Sigmoid colon (tissue), 6 donors: ENCODE measurements at regions not wholly inside any gene's neighbourhood (a gene's known extent, or its start where the extent isn't known, plus 50 kb on each side); places are given as distances from the start of the nearest gene placed in this dataset.

Source experiments
- DNase-seq: peaks from one replicate; pipeline ENCODE4 v3.0.0-alpha.2; 2019
- H3K27ac ChIP-seq, 4 donors: fragments of 200-600 bp; sonication (generic); one replicate each; pipeline ENCODE4 v1.5.1; 2016 to 2019; ENCODE audit warnings: mild to moderate bottlenecking in 1 of 4
- H3K27me3 ChIP-seq, 3 donors: fragments of 200-600 bp; sonication (generic); one replicate each; pipeline ENCODE4 v1.5.1; 2019; ENCODE audit warnings: mild to moderate bottlenecking in 1 of 3
- H3K36me3 ChIP-seq, 4 donors: fragments of 200-600 bp; sonication (generic); one replicate each; pipeline ENCODE4 v1.5.1; 2016 to 2019
- H3K4me1 ChIP-seq, 4 donors: fragments of 200-600 bp; sonication (generic); one replicate each; pipeline ENCODE4 v1.5.1; 2017 to 2019
- H3K4me3 ChIP-seq, 4 donors: fragments of 200-600 bp; sonication (generic); one replicate each; pipeline ENCODE4 v1.5.1; 2017 to 2019; ENCODE audit warnings: mild to moderate bottlenecking in 2 of 4, moderate library complexity in 1 of 4
- H3K9me3 ChIP-seq, 4 donors: fragments of 200-600 bp in 3 of 4; sonication (generic) in 3 of 4; one replicate each; pipeline versions ENCODE4 v1.5.1 to v1.6.1; 2013 to 2019
- CTCF ChIP-seq, 4 experiments: fragments of 450-650 bp in 3 of 4; fragments of 200-600 bp in 1 of 4; IDR thresholded peaks; one replicate each; pipeline ENCODE4 v1.5.1; 2016 to 2019; ENCODE audit warnings: antibody characterized with exemption in 4 of 4, mild to moderate bottlenecking in 3 of 4, moderate library complexity in 2 of 4
- EP300 ChIP-seq, 4 donors: sonication (generic); formaldehyde crosslinking; IDR thresholded peaks; one replicate each; pipeline ENCODE4 v1.6.1; 2017; ENCODE audit warnings: antibody characterized with exemption in 4 of 4
- POLR2A ChIP-seq, 2 donors: fragments of 450-650 bp; IDR thresholded peaks; one replicate each; pipeline ENCODE4 v1.6.1; 2016; ENCODE audit warnings: antibody characterized with exemption in 2 of 2, mild to moderate bottlenecking in 2 of 2, moderate library complexity in 2 of 2
- POLR2AphosphoS5 ChIP-seq, 4 donors: sonication (generic); formaldehyde crosslinking; IDR thresholded peaks; one replicate each; pipeline ENCODE4 v1.6.1; 2017; ENCODE audit warnings: antibody characterized with exemption in 4 of 4
- WGBS, 2 donors: extraction: QIAGEN DNeasy Blood & Tissue Kit; methylation state at CpG; one replicate each; pipeline ENCODE4 v1.1.7; 2013; 5-methylcytosine and 5-hydroxymethylcytosine counted together
- intact Hi-C: fragments of 100-400 bp; cut with DNase I; formaldehyde crosslinking; loops from one replicate; pipeline ENCODE4 v1.15.1; 2023
- donor health status: healthy with polysubstance abuse.
- donor health status: healthy.

- WGBS, 2 donors: 55 to 78% methylated on average over 18 of the region's 18 CpGs
- TF ChIP-seq EP300 (IDR thresholded peaks at IDR 0.05) (no peak), POLR2A (IDR thresholded peaks at IDR 0.05) (no peak), POLR2AphosphoS5 (IDR thresholded peaks at IDR 0.05) (no peak), CTCF (IDR thresholded peaks at IDR 0.05) (no peak)
- DNase-seq: no peak
- H3K4me3 ChIP-seq: no peak overlapping the region
- intact Hi-C loops: no loop called here
- H3K27ac ChIP-seq: no peak overlapping the region
- no peaks in the 10 kb centered on the region for H3K27me3 ChIP-seq
- no peaks in the 10 kb centered on the region for H3K9me3 ChIP-seq
- H3K36me3 ChIP-seq: no peaks in the 10 kb centered on the region
- no peaks in the 10 kb centered on the region for H3K4me1 ChIP-seq
Measured at GRCh38 chr9:134585021-134585561, 56.5 kb upstream of the COL5A1 start.

GRCh38 chr9:134585746-134586706 is 55.6 kb upstream of the COL5A1 start:
- Histone ChIP-seq H3K36me3 (no peaks in the 10 kb centered on the region), H3K27me3 (no peaks in the 10 kb centered on the region), H3K9me3 (no peaks in the 10 kb centered on the region), H3K4me1 (no peaks in the 10 kb centered on the region), H3K4me3 (no peak overlapping the region), H3K27ac (no peak overlapping the region)
- TF ChIP-seq CTCF (IDR thresholded peaks at IDR 0.05): no peak
- no peak for TF ChIP-seq EP300 (IDR thresholded peaks at IDR 0.05)
- TF ChIP-seq POLR2AphosphoS5 (IDR thresholded peaks at IDR 0.05): no peak
- no peak for TF ChIP-seq POLR2A (IDR thresholded peaks at IDR 0.05)
- no peak for DNase-seq
- intact Hi-C loops: no loop called here
- WGBS, 2 donors: 79 to 80% methylated on average over 28 of the region's 28 CpGs

GRCh38 chr9:134589748-134590147 is 51.9 kb upstream of the COL5A1 start:
- 55 to 67% methylated on average over 7 of the region's 7 CpGs for WGBS, 2 donors
- DNase-seq: no peak
- no peaks in the 10 kb centered on the region for H3K4me1 ChIP-seq
- no peaks in the 10 kb centered on the region for H3K9me3 ChIP-seq
- no peak overlapping the region for H3K27ac ChIP-seq
- no peak for TF ChIP-seq POLR2AphosphoS5 (IDR thresholded peaks at IDR 0.05)
- intact Hi-C loops: no loop called here
- H3K36me3 ChIP-seq: no peaks in the 10 kb centered on the region
- no peak overlapping the region for H3K4me3 ChIP-seq
- H3K27me3 ChIP-seq: no peaks in the 10 kb centered on the region

- Histone ChIP-seq H3K4me1 (no peaks in the 10 kb centered on the region), H3K36me3 (no peaks in the 10 kb centered on the region), H3K4me3 (no peak overlapping the region), H3K27me3 (no peaks in the 10 kb centered on the region), H3K27ac (no peak overlapping the region), H3K9me3 (no peaks in the 10 kb centered on the region)
- intact Hi-C loops: no loop called here
- 80 to 86% methylated on average over 19 of the region's 19 CpGs for WGBS, 2 donors
- DNase-seq: no peak
- TF ChIP-seq POLR2A (IDR thresholded peaks at IDR 0.05): no peak
- TF ChIP-seq EP300 (IDR thresholded peaks at IDR 0.05): no peak
- no peak for TF ChIP-seq POLR2AphosphoS5 (IDR thresholded peaks at IDR 0.05)
- no peak for TF ChIP-seq CTCF (IDR thresholded peaks at IDR 0.05)
Measured at GRCh38 chr9:134590240-134591081, 51.1 kb upstream of the COL5A1 start.

- H3K4me1 ChIP-seq: no peaks in the 10 kb centered on the region
- peak overlapping the region in 3 of 4 donors; percentile 35 to 54 (median 35) for H3K27ac ChIP-seq
- no peaks in the 10 kb centered on the region for H3K9me3 ChIP-seq
- no peak overlapping the region for H3K4me3 ChIP-seq
- WGBS, 2 donors: 65 to 79% methylated on average over 11 of the region's 11 CpGs
- intact Hi-C loops: no loop called here
- no peak for TF ChIP-seq POLR2A (IDR thresholded peaks at IDR 0.05)
- no peak for TF ChIP-seq EP300 (IDR thresholded peaks at IDR 0.05)
- TF ChIP-seq CTCF (IDR thresholded peaks at IDR 0.05): no peak
- TF ChIP-seq POLR2AphosphoS5 (IDR thresholded peaks at IDR 0.05): no peak
- no peaks in the 10 kb centered on the region for H3K27me3 ChIP-seq
- DNase-seq: no peak
- no peaks in the 10 kb centered on the region for H3K36me3 ChIP-seq
Measured at GRCh38 chr9:134591082-134591571, 50.5 kb upstream of the COL5A1 start.
